GM12878 (cell line): ENCODE measurements at regions not wholly inside any gene's neighbourhood (a gene's known extent, or its start where the extent isn't known, plus 50 kb on each side); places are given as distances from the start of the nearest gene placed in this dataset.

Source experiments
- ATAC-seq: fragments of 200-7000 bp; cut with Tn5 transposase; 3 replicates; pipeline ENCODE4 v1.9.1; 2020; ENCODE audit warnings: mild to moderate bottlenecking, moderate library complexity
- BruUV-seq: library from RNA; stranded (reverse); fragments of 400-500 nt; replicated peaks from 2 replicates; lab custom pipeline; 2021; lab: Mats Ljungman, UMichigan
- CTCF ChIA-PET: fragments of 300-600 bp; sonication (Branson Sonifier 250); formaldehyde crosslinking; extraction: SDS; loops from one replicate; lab custom pipeline; 2021; ENCODE audit warnings: inconsistent platforms; lab: Yijun Ruan, JAX
- POLR2A ChIA-PET: fragments of 350-600 bp; formaldehyde crosslinking; extraction: SDS; loops from one replicate; lab custom pipeline; 2021; ENCODE audit warnings: inconsistent platforms; lab: Charles Lee
- RAD21 ChIA-PET: fragments of 300-600 bp; sonication (Branson Sonifier 250); formaldehyde crosslinking; loops from one replicate; lab custom pipeline; 2023; ENCODE audit warnings: antibody characterized with exemption; ENCODE audit not compliant: unreplicated experiment; lab: Charles Lee
- SMC1A ChIA-PET: fragments of 300-600 bp; sonication (Branson Sonifier 250); formaldehyde crosslinking; loops from one replicate; lab custom pipeline; 2023; ENCODE audit not compliant: unreplicated experiment, uncharacterized antibody; lab: Charles Lee
- DNase-seq: peaks from one replicate; pipeline ENCODE4 v3.0.0-alpha.2; 2011; ENCODE audit warnings: low read depth, low spot score
- FAIRE-seq: peaks from 3 replicates; lab custom pipeline; 2011; peaks lifted over from hg19 to GRCh38; lab: Jason Lieb, UNC
- H2AFZ ChIP-seq: 2 replicates; pipeline ENCODE4 v1.6.0; 2011; ENCODE audit warnings: low read depth, low read length, control low read depth; ENCODE audit not compliant: control insufficient read depth
- H3K27ac ChIP-seq: 2 replicates; pipeline ENCODE4 v1.5.1; 2011; ENCODE audit warnings: control low read depth; ENCODE audit not compliant: control insufficient read depth, insufficient read depth
- H3K27me3 ChIP-seq, 2 experiments: replicated peaks in 1 of 2; 2 replicates each; pipeline versions ENCODE4 v1.6.0 to v1.6.1; 2011; ENCODE audit warnings: low read length in 1 of 2; ENCODE audit not compliant: control insufficient read depth in 2 of 2, insufficient read depth in 2 of 2
- H3K36me3 ChIP-seq, 2 experiments: 2 replicates each; pipeline ENCODE4 v1.5.1; 2011; ENCODE audit warnings: low read length in 1 of 2; ENCODE audit not compliant: control insufficient read depth in 2 of 2, insufficient read depth in 2 of 2
- H3K4me1 ChIP-seq: 2 replicates; pipeline ENCODE4 v1.6.1; 2011; ENCODE audit warnings: mild to moderate bottlenecking, low read length, moderate library complexity, mixed read lengths; ENCODE audit not compliant: control insufficient read depth, insufficient read depth
- H3K4me2 ChIP-seq: 2 replicates; pipeline ENCODE4 v1.6.0; 2011; ENCODE audit warnings: control low read depth; ENCODE audit not compliant: control insufficient read depth, insufficient read depth
- H3K4me3 ChIP-seq: fragments of 200-600 bp; sonication (generic); 2 replicates; pipeline ENCODE4 v1.5.1; 2016
- H3K79me2 ChIP-seq: 2 replicates; pipeline ENCODE4 v1.6.0; 2011; ENCODE audit warnings: low read length; ENCODE audit not compliant: control insufficient read depth, insufficient read depth
- H3K9ac ChIP-seq: 2 replicates; pipeline ENCODE4 v1.8.0; 2011; ENCODE audit warnings: low read length, control low read depth, mixed read lengths; ENCODE audit not compliant: control insufficient read depth, insufficient read depth
- H3K9me3 ChIP-seq: replicated peaks from 3 replicates; pipeline ENCODE4 v1.5.1; 2011; ENCODE audit warnings: mild to moderate bottlenecking, low read length; ENCODE audit not compliant: control insufficient read depth, insufficient read depth
- H4K20me1 ChIP-seq: 2 replicates; pipeline ENCODE4 v1.6.0; 2011; ENCODE audit not compliant: control insufficient read depth, insufficient read depth
- BACH1 ChIP-seq: fragments of 450-650 bp; IDR thresholded peaks from 2 replicates; pipeline ENCODE4 v1.6.1; 2017; ENCODE audit warnings: mild to moderate bottlenecking, borderline replicate concordance
- E2F8 ChIP-seq: fragments of 450-650 bp; IDR thresholded peaks from 2 replicates; pipeline ENCODE4 v1.6.1; 2018; ENCODE audit warnings: mild to moderate bottlenecking, low read depth, moderate library complexity; ENCODE audit not compliant: partially characterized antibody
- EED ChIP-seq: sonication (generic); IDR thresholded peaks from 2 replicates; pipeline ENCODE4 v1.6.1; 2016; ENCODE audit warnings: antibody characterized with exemption, low read depth
- EZH2 ChIP-seq: IDR thresholded peaks from 2 replicates; pipeline ENCODE4 v1.6.1; 2012; ENCODE audit warnings: low read depth, mild to moderate bottlenecking, control low read depth, inconsistent platforms, low read length, borderline replicate concordance; ENCODE audit not compliant: control insufficient read depth
- IRF4 ChIP-seq: IDR thresholded peaks from 2 replicates; pipeline ENCODE4 v1.6.1; 2011; ENCODE audit warnings: low read depth, low read length
- MXI1 ChIP-seq: fragments of 150-350 bp; IDR thresholded peaks from 2 replicates; pipeline ENCODE4 v1.6.1; 2011; ENCODE audit warnings: low read depth, mild to moderate bottlenecking, inconsistent platforms, low read length, improper control_type of control experiment
- MYB ChIP-seq: fragments of 150-350 bp; IDR thresholded peaks from 2 replicates; pipeline ENCODE4 v1.6.1; 2014; ENCODE audit warnings: mild to moderate bottlenecking, low read depth, low read length, borderline replicate concordance
- NFIC ChIP-seq: IDR thresholded peaks from 2 replicates; pipeline ENCODE4 v1.6.1; 2012; ENCODE audit warnings: low read depth, mild to moderate bottlenecking, inconsistent platforms, low read length, moderate library complexity
- SIN3A ChIP-seq: IDR thresholded peaks from 2 replicates; pipeline ENCODE4 v1.6.1; 2012; ENCODE audit warnings: low read depth, low read length, improper control_type of control experiment
- SIX5 ChIP-seq: IDR thresholded peaks from 2 replicates; pipeline ENCODE4 v1.6.1; 2011; ENCODE audit warnings: mild to moderate bottlenecking, low read depth, low read length, moderate library complexity; ENCODE audit not compliant: severe bottlenecking
- TARDBP ChIP-seq: IDR thresholded peaks from 2 replicates; pipeline ENCODE4 v1.6.1; 2016; ENCODE audit warnings: borderline replicate concordance
- TCF3 ChIP-seq: IDR thresholded peaks from 2 replicates; pipeline ENCODE4 v1.6.1; 2012; ENCODE audit warnings: low read depth, mild to moderate bottlenecking, low read length, borderline replicate concordance; ENCODE audit not compliant: insufficient read depth
- ZNF207 ChIP-seq: fragments of 450-650 bp; IDR thresholded peaks from 2 replicates; pipeline ENCODE4 v1.6.1; 2014; ENCODE audit warnings: antibody characterized with exemption, mild to moderate bottlenecking, borderline replicate concordance
- WGBS: methylation state at CpG from one replicate; pipeline ENCODE4 v1.1.6; 2016; ENCODE audit warnings: low lambda C conversion rate; ENCODE audit not compliant: insufficient replicate concordance, insufficient coverage; ENCODE audit errors: missing lambda C conversion rate; 5-methylcytosine and 5-hydroxymethylcytosine counted together
- in situ Hi-C: fragments of 300-500 bp; cut with MboI; formaldehyde crosslinking; loops from 9 replicates; pipeline ENCODE4 v1.14.3; 2018; ENCODE audit warnings: mixed read lengths
- intact Hi-C: fragments of 100-400 bp; cut with micrococcal nuclease; formaldehyde crosslinking; loops from one replicate; pipeline ENCODE4 v1.14.2; 2022; ENCODE audit not compliant: unreplicated experiment
- TF ChIP-seq, protein P1 (sequence below): fragments of 450-650 bp; IDR thresholded peaks from 2 replicates; pipeline ENCODE4 v1.6.1; 2017; ENCODE audit warnings: mild to moderate bottlenecking, moderate library complexity
- TF ChIP-seq, protein P2 (sequence below): IDR thresholded peaks from 2 replicates; pipeline ENCODE4 v1.6.1; 2012; ENCODE audit warnings: low read depth, low read length, improper control_type of control experiment

DNA sequence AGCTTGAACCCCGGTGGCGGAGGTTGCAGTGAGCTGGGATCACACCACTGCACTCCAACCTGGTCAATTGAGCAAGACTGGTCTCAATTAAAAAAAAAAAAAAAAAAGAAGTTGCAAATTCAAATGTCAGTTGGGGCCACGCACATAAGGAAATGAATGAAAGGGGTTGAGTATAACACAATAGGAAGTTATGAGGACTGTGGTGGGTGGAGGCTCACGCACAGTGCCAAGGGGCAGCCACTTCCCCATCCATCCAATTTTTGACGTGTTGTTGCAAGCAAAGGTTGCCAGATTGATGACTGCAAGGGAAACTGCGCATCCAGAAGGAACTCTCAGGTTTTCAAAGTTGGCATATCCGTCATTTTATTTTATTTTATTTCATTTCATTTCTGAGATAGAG, 532.2 kb downstream of the NTRK3 start:
- CTCF ChIA-PET = no interaction called here
- H3K9ac ChIP-seq = no peak overlapping the region
- H3K27ac ChIP-seq = no peak overlapping the region
- H2AFZ ChIP-seq = no peak overlapping the region
- in situ Hi-C loops (no loop called here), intact Hi-C loops (no loop called here)
- no peaks in the 10 kb centered on the region for H3K36me3 ChIP-seq
- no peaks in the 10 kb centered on the region for H3K9me3 ChIP-seq
- POLR2A ChIA-PET = no interaction called here
- no peak overlapping the region for H3K4me3 ChIP-seq
- DNase-seq (no peak), FAIRE-seq (no peak), ATAC-seq (no peak)
- H4K20me1 ChIP-seq = no peaks in the 10 kb centered on the region
- no peaks in the 10 kb centered on the region for H3K27me3 ChIP-seq
- H3K79me2 ChIP-seq = no peaks in the 10 kb centered on the region
- H3K4me1 ChIP-seq = no peaks in the 10 kb centered on the region
- SMC1A ChIA-PET = interaction anchor here (0.6 kb wide), 1 partner anchor 85 kb away, joined by 3 read pairs; no protein-coding TSS in a partner anchor
- RAD21 ChIA-PET = no interaction called here
- BruUV-seq = no TSS peak
- WGBS = 0% methylated on average over 7 of the region's 7 CpGs
- TF ChIP-seq NFIC = no peak
- TF ChIP-seq ZNF207 = no peak
- TF ChIP-seq IRF4 = no peak
- no peak for TF ChIP-seq SIN3A
- no peak for TF ChIP-seq EZH2
- no peak for TF ChIP-seq EED
- TF ChIP-seq, protein P1, sequence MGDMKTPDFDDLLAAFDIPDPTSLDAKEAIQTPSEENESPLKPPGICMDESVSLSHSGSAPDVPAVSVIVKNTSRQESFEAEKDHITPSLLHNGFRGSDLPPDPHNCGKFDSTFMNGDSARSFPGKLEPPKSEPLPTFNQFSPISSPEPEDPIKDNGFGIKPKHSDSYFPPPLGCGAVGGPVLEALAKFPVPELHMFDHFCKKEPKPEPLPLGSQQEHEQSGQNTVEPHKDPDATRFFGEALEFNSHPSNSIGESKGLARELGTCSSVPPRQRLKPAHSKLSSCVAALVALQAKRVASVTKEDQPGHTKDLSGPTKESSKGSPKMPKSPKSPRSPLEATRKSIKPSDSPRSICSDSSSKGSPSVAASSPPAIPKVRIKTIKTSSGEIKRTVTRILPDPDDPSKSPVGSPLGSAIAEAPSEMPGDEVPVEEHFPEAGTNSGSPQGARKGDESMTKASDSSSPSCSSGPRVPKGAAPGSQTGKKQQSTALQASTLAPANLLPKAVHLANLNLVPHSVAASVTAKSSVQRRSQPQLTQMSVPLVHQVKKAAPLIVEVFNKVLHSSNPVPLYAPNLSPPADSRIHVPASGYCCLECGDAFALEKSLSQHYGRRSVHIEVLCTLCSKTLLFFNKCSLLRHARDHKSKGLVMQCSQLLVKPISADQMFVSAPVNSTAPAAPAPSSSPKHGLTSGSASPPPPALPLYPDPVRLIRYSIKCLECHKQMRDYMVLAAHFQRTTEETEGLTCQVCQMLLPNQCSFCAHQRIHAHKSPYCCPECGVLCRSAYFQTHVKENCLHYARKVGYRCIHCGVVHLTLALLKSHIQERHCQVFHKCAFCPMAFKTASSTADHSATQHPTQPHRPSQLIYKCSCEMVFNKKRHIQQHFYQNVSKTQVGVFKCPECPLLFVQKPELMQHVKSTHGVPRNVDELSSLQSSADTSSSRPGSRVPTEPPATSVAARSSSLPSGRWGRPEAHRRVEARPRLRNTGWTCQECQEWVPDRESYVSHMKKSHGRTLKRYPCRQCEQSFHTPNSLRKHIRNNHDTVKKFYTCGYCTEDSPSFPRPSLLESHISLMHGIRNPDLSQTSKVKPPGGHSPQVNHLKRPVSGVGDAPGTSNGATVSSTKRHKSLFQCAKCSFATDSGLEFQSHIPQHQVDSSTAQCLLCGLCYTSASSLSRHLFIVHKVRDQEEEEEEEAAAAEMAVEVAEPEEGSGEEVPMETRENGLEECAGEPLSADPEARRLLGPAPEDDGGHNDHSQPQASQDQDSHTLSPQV = no peak
- TF ChIP-seq TCF3 = no peak
- TF ChIP-seq MXI1 = no peak
- TF ChIP-seq TARDBP = no peak
- TF ChIP-seq SIX5 = no peak
- TF ChIP-seq BACH1 = no peak
- TF ChIP-seq, protein P2, sequence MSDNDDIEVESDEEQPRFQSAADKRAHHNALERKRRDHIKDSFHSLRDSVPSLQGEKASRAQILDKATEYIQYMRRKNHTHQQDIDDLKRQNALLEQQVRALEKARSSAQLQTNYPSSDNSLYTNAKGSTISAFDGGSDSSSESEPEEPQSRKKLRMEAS = no peak
- no peak for TF ChIP-seq MYB
- no peak for TF ChIP-seq E2F8
- no peak overlapping the region for H3K4me2 ChIP-seq
